ENCODE measurements at regions not wholly inside any gene's neighbourhood (a gene's known extent, or its start where the extent isn't known, plus 50 kb on each side); places are given as distances from the start of the nearest gene placed in this dataset.
A peak's percentile ranks its signal among the peaks of the same experiment; 100 is the strongest.

DNA sequence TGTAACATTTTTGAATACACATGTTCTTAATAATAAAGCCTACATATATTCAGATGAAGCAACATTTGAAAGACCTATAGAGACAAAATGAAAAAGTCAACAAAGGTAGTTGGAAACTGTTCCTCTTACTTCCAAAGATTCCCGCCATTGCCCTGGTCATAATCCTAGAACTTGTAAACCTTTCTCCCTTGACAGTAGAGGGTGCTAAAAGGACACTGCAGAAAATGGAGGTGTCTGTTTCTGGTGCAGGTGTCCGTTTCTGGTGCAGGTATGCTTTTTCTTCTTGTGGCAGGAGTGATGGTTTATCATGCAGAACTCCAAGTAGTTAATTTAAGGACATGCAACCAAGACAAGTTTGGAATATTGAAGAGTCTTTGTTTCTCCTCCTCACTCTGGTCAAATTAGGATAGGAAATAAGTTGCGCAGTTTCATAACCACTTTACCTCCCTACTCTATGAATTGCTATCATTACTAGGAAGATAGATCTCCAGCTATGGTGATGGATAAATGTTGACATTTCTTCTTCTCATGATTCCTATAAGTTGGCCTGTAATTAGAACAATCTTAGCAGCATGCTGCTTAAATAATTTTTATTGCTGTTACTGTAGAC lies 56.0 kb upstream of the FAM174A start:
- no peak for DNase-seq

- DNase-seq, result peak; percentile 56
These were observed 63.1 kb upstream of the FAM174A start for GRCh38 chr5:100472091-100472490.

GRCh38 chr5:100469767-100470166 lies 65.4 kb upstream of the FAM174A start:
- DNase-seq, result peak; percentile 77

- DNase-seq, result peak; percentile 8
These were observed 70.8 kb upstream of the FAM174A start for GRCh38 chr5:100464418-100464817.

- DNase-seq, result no peak
These were observed 78.6 kb upstream of the FAM174A start for GRCh38 chr5:100456615-100457014.

- DNase-seq, result no peak
These were observed 83.0 kb upstream of the FAM174A start for GRCh38 chr5:100452126-100452525.

DNA sequence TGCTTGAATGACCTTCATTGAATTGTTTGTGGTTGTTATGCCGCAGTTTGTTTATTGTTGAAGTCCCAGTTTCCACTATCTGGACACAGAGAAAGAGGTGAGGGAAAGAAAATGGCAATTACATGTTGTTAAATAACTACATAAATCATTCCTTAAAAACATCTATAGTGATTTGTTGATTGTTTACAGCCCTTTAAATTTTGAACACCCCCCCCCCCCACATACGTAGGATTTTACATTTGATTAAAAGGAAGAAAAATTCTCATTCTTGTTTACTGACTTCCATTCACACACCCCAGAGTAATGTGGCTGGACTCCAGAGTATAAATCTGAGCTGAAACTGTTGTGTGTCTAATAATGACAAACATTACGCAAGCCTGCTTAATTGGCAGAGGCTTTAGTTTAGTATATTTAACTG lies 87.1 kb upstream of the FAM174A start:
- no peak for DNase-seq

DNA sequence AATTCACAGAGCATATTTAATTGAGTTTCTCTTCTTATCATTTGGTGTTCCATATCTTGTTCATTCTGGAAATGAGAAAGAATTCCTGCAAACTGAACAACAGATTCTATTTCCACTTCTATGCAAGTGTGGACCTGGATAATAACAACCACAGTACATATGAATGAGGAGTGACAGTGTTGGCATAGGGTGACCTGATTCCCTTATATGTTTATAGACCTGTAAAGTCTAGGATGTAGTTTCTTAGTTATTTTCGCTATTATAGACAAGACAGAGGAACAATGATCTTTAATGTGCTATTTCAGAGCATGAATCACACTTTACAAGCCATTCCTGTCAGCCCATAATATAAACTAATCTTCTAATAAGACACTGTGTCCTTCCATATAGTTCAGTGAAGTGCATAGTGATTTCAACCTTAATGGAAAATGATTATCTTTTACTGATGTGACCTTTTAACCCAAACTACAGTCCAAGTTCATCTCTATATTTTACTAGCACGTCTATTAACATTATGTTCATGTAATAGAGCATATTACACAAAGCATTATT lies 88.2 kb upstream of the FAM174A start:
- no peak for DNase-seq

GRCh38 chr5:100444961-100445360 lies 90.2 kb upstream of the FAM174A start:
- DNase-seq, result peak; percentile 34

GRCh38 chr5:100434815-100435214 lies 100.4 kb upstream of the FAM174A start:
- DNase-seq, result peak; percentile 62

DNA sequence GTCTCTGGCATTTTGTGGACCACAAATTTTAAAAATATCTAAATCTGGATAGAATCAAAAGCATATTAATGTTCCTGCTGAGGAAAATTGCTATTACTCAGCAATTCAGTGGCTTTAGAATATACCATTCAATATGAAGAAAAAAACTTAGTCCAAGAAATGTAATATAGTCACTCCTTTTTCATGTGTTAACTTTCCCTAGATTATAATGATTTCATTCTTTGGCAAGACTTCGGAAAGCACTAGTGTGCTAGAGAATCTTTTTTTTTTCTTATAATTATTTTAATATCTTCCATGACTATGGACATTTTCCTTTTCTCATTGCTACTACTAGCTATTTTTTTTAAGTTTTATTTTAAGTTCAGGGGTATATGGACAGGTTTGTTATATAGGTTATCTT lies 102.4 kb upstream of the FAM174A start:
- DNase-seq, result no peak

- peak; percentile 36 for DNase-seq
These were observed 104.6 kb upstream of the FAM174A start for GRCh38 chr5:100430268-100431195.

DNA sequence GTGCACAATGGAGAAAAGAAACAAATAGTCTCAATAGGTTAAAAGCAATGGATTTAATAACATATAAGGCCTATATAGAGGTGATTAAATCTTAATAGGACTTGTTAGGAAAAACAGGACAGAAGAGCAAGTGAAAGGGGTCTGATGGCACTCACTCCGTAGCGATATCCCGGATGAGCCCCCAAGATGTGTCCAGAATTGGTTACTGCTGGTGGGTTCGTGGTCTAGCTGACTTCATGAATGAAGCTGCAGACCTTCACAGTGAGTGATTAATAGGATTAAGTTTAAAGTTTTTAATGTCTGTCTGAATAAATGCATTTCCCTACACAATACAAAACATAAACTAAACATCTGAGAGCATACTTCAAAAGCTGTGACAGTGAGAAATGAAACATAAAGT lies 110.4 kb upstream of the FAM174A start:
- no peak for DNase-seq

- DNase-seq, result no peak
These were observed 111.2 kb upstream of the FAM174A start for GRCh38 chr5:100424017-100424416.

DNA sequence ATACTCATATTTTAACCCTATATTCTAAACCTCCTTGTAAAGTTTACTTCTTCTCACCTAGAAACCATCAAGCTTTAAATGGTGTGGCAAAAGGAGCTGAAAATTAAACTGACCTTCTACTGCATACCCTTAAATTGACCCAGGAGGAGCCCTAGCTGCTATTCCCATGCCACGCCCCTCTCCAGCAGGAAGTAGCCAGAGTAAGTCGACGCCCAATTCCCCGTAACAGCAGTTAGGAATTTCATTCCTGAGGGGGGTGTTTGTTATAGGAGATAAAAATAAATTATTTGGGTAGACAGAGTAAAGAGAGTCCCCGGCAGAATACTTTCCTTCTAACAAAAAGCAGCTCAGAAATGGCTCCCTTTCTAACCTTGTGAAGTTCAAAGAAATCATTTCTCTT lies 111.8 kb upstream of the FAM174A start:
- DNase-seq, result no peak

DNA sequence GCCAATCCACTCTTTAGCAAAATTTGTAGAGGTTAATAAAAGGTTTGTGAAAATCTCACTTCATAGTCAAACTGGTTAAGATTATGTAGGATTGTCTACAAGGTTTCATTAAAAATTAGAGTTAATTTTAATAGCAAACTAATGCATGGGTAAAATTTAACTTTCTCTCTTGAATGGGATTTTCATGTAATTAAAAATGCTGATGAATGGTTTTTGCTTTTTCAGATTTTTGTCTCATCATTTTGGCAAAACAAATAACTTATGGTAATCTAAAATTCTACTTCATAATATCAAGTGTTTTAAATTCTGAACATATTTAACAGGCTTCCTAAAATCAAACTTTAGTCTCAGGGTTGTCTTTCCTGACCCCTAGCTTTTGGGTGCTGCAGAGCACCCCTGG lies 113.8 kb upstream of the FAM174A start:
- DNase-seq, result no peak

GRCh38 chr5:100418231-100418630 lies 116.9 kb upstream of the FAM174A start:
- DNase-seq, result no peak

GRCh38 chr5:100409660-100410151 lies 125.5 kb upstream of the FAM174A start:
- no peak for DNase-seq

GRCh38 chr5:100407053-100407452 lies 128.1 kb upstream of the FAM174A start:
- DNase-seq, result peak; percentile 33

DNA sequence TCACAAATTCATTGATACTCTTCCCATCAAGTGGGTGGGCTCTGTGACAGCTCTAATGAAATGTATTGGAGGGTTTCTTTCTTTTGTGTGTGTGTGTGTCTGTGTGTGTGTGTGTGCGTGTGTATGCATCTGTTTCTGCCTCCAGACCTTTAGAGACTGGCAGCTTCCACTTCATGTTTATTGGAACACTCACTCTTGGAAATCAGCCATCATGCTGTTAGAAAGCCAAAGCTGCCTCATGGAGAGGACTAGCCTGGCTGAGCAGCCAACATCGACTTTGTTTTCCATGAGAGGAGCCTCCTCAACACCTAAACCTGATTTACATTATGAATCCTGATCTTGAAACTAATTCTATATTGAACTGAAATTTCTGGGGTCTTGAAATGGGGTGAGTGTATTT lies 128.5 kb upstream of the FAM174A start:
- DNase-seq, result no peak

DNA sequence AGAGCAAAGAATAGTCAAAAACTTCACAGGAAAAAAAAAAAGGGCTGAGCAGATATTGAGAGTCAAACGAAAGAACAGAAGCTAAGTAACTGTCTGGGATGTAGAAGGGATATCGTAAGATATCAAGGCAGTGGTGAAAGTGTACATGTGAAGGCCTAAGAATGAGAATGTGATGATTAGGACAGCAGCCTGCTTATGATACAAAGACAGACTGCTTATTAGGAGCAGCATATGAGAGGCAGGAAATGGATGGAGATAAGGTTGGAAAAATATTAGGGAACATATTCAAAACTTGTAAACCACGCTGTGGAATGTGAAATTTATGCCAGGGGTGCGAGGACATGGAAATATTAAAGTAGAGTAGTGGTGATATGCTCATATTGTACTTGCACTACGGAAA lies 133.1 kb upstream of the FAM174A start:
- DNase-seq, result no peak

DNA sequence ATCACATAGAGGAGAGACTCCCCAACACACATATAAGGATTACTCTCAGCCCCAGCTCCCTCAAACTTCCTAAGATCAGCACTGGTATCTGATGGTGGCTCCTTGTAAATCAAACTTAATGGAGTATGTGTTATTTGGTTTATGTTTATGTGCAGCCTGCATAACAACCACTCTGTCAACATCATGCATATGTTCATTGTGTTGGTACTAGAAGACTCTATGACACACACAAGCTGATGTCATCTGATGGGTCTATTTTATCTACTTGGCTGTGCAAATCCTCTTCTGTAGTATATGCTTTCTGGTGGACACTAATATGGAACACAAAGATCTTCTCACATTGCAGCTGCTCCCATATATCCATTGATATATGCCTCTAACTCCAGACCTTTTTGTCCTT lies 134.0 kb upstream of the FAM174A start:
- DNase-seq, result no peak

GRCh38 chr5:100398815-100399214 lies 136.4 kb upstream of the FAM174A start:
- DNase-seq, result peak; percentile 85

All from MV-4-11 (cell line).